RWPE2 (cell line): ENCODE measurements at regions not wholly inside any gene's neighbourhood (a gene's known extent, or its start where the extent isn't known, plus 50 kb on each side); places are given as distances from the start of the nearest gene placed in this dataset.

Experiments used
- ATAC-seq: fragments of 200-7000 bp; cut with Tn5 transposase; 3 replicates; pipeline ENCODE4 v1.9.1; 2021; ENCODE audit warnings: low read depth
- DNase-seq: peaks from one replicate; pipeline ENCODE4 v3.0.0-alpha.2; 2020; ENCODE audit warnings: low spot score
- H3K27ac ChIP-seq: fragments of 450-650 bp; 2 replicates; pipeline ENCODE4 v1.5.1; 2017; ENCODE audit warnings: mild to moderate bottlenecking; ENCODE audit not compliant: poor library complexity, severe bottlenecking
- H3K27me3 ChIP-seq: fragments of 250-450 bp; sonication (Bioruptor Pico); 2 replicates; pipeline ENCODE4 v1.5.1; 2021; ENCODE audit warnings: mild to moderate bottlenecking, moderate library complexity; ENCODE audit not compliant: insufficient read depth, poor library complexity, severe bottlenecking
- H3K36me3 ChIP-seq: fragments of 250-450 bp; sonication (Bioruptor Pico); 2 replicates; pipeline ENCODE4 v1.5.1; 2020; ENCODE audit warnings: low read depth, mild to moderate bottlenecking, moderate library complexity
- H3K4me1 ChIP-seq: fragments of 250-450 bp; sonication (Bioruptor Pico); 2 replicates; pipeline ENCODE4 v1.5.1; 2021; ENCODE audit warnings: mild to moderate bottlenecking, moderate library complexity; ENCODE audit not compliant: insufficient read depth, poor library complexity, severe bottlenecking
- H3K4me3 ChIP-seq: fragments of 250-450 bp; sonication (Bioruptor Pico); 2 replicates; pipeline ENCODE4 v1.5.1; 2021; ENCODE audit warnings: mild to moderate bottlenecking, moderate library complexity; ENCODE audit not compliant: severe bottlenecking
- H3K9me3 ChIP-seq: fragments of 250-450 bp; sonication (Bioruptor Pico); 2 replicates; pipeline ENCODE4 v1.5.1; 2021; ENCODE audit warnings: mild to moderate bottlenecking, moderate library complexity; ENCODE audit not compliant: severe bottlenecking
- CTCF ChIP-seq: fragments of 450-650 bp; IDR thresholded peaks from one replicate; pipeline ENCODE4 v1.5.1; 2017; ENCODE audit warnings: mild to moderate bottlenecking, moderate library complexity; ENCODE audit not compliant: poor library complexity, severe bottlenecking

- Histone ChIP-seq H3K4me1 (peaks cover 12% of the 10 kb centered on the region), H3K9me3 (no peaks in the 10 kb centered on the region), H3K4me3 (no peak overlapping the region), H3K27ac (no peak overlapping the region), H3K36me3 (no peaks in the 10 kb centered on the region), H3K27me3 (no peaks in the 10 kb centered on the region)
- no peak for TF ChIP-seq CTCF
- no peak for DNase-seq
- ATAC-seq, result no peak
These were observed 636.5 kb upstream of the PTCHD4 start for GRCh38 chr6:48747471-48747870.

GRCh38 chr6:48747040-48747439 lies 636.0 kb upstream of the PTCHD4 start:
- no peak for TF ChIP-seq CTCF
- DNase-seq, result no peak
- no peaks in the 10 kb centered on the region for H3K36me3 ChIP-seq
- no peak overlapping the region for H3K27ac ChIP-seq
- H3K9me3 ChIP-seq, result no peaks in the 10 kb centered on the region
- peak; percentile 87 for ATAC-seq
- no peaks in the 10 kb centered on the region for H3K27me3 ChIP-seq
- H3K4me1 ChIP-seq, result peaks cover 12% of the 10 kb centered on the region
- H3K4me3 ChIP-seq, result no peak overlapping the region

GRCh38 chr6:48744948-48745347 lies 634.0 kb upstream of the PTCHD4 start:
- DNase-seq (no peak), ATAC-seq (peak; percentile 79)
- H3K27ac ChIP-seq, result no peak overlapping the region
- H3K9me3 ChIP-seq, result no peaks in the 10 kb centered on the region
- peaks cover 12% of the 10 kb centered on the region for H3K4me1 ChIP-seq
- no peaks in the 10 kb centered on the region for H3K36me3 ChIP-seq
- no peaks in the 10 kb centered on the region for H3K27me3 ChIP-seq
- TF ChIP-seq CTCF, result no peak
- H3K4me3 ChIP-seq, result no peak overlapping the region

- Histone ChIP-seq H3K27me3 (no peaks in the 10 kb centered on the region), H3K9me3 (no peaks in the 10 kb centered on the region), H3K27ac (no peak overlapping the region), H3K4me3 (no peak overlapping the region), H3K4me1 (peaks cover 12% of the 10 kb centered on the region), H3K36me3 (no peaks in the 10 kb centered on the region)
- no peak for TF ChIP-seq CTCF
- ATAC-seq (no peak), DNase-seq (no peak)
These were observed 632.7 kb upstream of the PTCHD4 start for GRCh38 chr6:48743738-48744137.

GRCh38 chr6:48736501-48737206 lies 625.7 kb upstream of the PTCHD4 start:
- no peak for DNase-seq
- Histone ChIP-seq H3K27me3 (no peaks in the 10 kb centered on the region), H3K36me3 (no peaks in the 10 kb centered on the region), H3K27ac (no peak overlapping the region), H3K4me3 (no peak overlapping the region), H3K4me1 (no peaks in the 10 kb centered on the region), H3K9me3 (no peaks in the 10 kb centered on the region)
- ATAC-seq, result no peak
- TF ChIP-seq CTCF, result no peak
